Suppressor macrophage treated with lipopolysaccharide for 4 hours (primary cell): ENCODE measurements at regions not wholly inside any gene's neighbourhood (a gene's known extent, or its start where the extent isn't known, plus 50 kb on each side); places are given as distances from the start of the nearest gene placed in this dataset.
A peak's percentile ranks its signal among the peaks of the same experiment; 100 is the strongest.
"Not testable (repeated sequence)": the region's sequence is repeated elsewhere in the genome, so short reads cannot be mapped to it uniquely, and the experiment has no call there.

Source experiments
- DNase-seq: peaks from one replicate; pipeline ENCODE4 v3.0.0-alpha.2; 2020

DNA sequence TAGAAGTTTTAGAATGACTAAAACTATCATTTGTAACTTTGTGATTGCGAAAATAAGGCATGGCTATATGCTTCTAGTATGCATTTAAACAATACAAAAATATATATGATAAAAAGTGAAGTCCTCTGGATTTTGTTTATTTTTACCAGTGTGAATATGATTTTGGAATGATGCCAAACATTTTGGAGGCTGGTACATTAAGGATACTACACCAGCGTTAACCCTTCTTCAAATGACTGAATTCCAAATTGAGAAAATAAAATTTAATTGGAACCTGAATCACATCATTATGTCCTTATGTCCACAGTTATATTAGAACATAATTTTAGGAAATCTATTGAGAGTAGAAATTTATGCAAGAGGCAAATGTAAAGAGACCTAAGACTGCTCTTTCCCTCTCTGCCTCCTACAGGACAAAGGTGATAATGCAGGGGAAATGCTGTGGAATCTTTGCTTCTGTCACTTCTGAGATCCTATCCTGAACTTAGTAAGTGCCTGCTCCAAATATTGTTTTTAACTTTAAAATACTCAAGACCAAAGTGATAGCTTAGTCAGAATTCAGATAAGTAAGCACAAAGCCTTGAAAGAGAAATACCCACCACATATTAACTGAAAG, 121.1 kb upstream of the NANOGP8 start:
- peak; percentile 21 for DNase-seq

GRCh38 chr15:35198197-35198596, 113.1 kb upstream of the NANOGP8 start:
- DNase-seq, result no peak

- DNase-seq, result no peak
These were observed 112.7 kb upstream of the NANOGP8 start for GRCh38 chr15:35197754-35198153.

DNA sequence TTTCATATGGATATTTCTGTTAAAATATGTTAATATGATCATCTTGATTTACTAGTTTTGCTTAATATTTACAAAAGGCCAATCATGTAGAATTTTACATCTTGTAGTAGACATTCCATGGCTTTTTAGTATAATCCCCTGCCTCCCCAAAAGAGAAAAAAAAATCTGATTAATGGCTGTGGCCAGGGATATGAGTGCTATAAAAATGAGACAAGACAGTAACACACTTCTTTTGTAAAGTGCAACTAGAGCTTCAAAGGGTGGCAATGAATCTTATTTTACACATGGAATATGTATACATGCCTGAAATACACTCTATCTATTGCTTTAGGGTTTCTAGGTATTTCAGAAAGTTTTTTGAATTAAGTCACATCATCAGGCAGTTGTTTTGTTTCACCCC, 112.2 kb upstream of the NANOGP8 start:
- no peak for DNase-seq

DNA sequence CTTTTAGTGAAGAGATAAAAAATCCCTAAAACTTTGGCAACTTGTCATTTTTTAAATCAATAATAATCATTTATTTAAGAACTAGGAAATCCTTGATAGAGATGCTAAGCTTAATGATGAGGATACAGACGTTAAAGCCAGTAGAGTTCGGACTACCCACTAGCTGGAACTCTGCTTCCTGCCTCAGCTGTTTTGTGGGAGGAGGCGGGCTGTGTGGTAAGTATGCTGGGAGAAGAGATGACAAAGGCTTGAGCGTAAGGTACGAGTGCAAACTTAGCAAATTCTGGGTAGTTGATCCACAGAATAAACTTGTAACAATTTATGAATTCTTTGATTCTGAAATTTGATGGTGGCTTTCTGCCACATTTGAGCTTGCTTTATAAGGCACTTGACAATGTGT, 111.2 kb upstream of the NANOGP8 start:
- no peak for DNase-seq

- no peak for DNase-seq
These were observed 110.6 kb upstream of the NANOGP8 start for GRCh38 chr15:35195649-35196048.

DNA sequence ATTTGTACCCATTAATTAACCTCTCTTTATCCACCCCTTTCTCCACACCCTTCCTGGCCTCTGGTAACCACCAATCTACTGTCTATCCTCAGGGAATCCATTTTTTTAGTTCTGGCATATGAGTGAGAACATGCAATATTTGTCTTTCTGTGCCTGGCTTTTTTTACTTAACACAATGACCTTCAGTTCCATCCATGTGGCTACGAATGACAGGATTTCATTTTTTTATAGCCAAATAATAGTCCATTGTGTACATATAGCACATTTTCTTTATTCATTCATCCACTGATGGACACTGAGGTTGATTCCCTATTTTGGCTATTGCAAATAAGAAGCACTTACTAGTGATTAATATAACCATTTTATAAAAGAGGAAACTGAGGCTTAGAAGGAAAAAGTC, 109.9 kb upstream of the NANOGP8 start:
- DNase-seq, result no peak

GRCh38 chr15:35194296-35194695, 109.2 kb upstream of the NANOGP8 start:
- no peak for DNase-seq

DNA sequence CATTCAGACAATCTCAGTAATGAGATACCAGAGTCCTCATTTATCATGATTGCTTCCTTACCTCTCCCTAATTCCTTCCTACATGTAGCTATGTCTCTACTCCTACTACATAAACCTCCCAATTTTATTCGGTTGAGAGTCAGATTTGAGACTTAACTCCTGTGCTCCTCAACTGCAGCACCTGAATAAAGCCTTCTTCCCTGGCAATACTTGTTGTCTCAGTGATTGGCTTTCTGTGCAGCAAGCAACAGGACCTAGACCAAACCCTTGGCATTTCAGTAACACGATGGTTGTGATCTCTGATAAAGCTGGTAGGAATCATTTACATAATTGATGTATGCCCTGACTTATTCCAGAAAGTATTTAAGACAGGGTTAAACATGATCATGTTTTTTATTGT, 106.7 kb upstream of the NANOGP8 start:
- no peak for DNase-seq

DNA sequence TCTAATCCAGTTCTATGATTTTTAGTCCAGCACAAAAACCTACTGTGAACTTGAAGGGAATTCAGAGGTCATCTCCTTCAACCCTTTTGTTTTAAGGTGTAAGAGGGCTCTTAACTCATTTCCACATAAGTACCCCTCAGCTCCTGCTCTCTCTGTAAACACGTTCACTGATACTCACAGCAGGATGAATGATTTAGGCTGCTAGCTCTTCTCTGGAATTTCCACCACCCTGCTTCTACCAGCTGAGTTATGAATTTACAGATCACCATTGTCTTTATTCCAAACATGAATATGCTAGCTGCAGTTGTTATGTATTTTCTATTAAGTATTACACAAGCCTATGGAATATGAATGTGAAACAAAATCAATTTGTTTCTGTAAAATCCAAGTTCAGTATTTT, 101.3 kb upstream of the NANOGP8 start:
- no peak for DNase-seq

DNA sequence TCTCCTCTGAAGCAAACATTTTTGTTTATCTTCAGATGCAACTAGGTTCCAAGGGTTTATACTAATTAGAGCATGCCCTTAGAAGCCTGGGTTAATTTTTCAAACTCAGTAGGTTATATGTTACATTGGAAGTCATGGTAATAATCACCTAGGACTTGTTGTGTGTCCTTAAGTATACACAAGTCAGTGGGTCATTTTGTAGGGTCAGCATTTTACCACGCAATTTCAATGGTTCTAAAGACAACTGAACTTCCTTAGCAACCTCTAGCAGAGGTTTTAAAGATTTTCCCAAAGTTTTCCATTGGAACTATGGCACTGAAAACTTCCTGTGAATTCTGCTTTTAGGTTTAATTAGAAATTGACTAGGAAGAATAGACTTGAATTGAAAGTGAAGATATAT, 99.6 kb upstream of the NANOGP8 start:
- DNase-seq, result no peak

DNA sequence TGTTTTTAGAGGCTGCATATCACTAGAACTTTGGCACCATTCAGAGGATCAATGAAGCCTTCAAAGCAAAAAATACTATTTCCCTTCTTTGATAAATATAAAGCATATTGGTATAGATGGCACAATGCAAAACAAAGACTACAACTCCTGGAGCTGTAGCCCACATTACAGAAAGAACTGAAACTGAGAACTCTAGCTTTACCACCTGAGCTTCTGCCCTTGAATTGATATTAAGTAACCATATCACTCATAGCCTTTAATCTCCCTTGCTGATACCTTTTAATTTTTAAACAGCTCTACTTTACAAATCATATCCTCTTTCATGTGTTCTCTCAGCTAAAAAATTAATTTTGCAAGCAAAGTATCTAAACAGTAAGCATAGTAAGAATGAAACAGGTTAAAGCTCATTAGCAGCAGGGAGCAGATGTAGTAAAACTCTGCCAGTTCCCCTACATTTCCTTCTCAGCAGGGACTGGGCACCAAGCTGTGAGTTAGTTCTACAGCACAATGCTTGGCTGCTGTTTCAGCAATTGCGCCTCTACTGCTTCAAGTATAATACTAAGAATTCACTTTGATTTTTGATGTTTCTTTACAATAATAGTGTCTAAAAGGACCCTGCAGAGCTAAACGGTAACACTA, 97.9 kb upstream of the NANOGP8 start:
- no peak for DNase-seq

DNA sequence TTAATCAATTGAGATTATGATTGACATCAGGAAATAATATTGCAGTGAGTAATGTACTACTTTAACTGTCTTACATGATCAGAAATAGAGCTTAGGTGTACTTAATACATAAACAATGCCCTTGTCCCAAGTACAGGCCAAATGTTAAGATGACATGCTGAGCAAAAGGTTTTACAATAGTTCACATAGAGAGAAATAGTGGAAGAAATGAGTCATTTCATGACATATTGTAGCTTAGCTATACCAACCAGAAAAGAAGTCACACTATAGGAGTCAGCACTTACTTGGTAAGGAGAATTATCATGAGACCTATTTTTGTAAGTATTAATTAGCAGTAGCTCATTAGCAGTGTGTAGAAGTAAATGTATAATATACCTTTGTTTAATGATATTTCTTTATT, 96.4 kb upstream of the NANOGP8 start:
- DNase-seq, result peak; percentile 15

DNA sequence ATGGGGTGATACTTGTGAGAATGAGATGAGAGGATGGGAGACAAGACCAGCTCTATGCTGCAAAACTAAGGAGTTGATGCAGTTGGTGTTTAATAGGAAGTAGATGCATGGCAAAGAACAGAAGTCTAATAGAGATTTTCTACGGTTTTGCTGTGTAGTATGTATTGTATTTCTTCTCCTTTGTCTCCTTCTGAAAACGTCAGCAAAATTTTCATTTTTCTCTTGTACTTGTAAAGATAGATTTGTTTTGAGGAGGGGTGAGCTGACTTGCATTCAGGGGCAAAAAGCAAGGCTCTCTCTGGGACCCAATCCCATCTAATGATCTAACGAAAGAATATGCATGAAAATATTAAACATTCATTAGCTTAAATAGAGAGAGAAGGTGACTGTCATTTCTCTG, 94.6 kb upstream of the NANOGP8 start:
- DNase-seq, result no peak

DNA sequence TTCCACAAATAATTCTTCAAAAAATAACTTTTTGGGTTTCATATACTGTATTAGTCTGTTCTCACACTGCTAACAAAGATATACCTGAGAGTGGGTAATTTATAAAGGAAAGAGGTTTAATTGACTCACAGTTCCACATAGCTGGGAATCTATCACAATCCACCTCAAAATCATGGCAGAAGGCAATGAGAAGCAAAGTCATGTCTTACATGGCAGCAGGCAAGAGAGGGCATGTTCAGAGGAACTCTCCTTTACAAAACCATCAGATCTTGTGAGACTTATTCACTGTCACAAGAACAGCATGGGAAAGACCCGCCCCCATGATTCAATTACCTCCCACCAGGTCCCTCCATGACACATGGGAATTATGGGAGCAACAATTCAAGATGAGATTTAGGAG, 93.1 kb upstream of the NANOGP8 start:
- DNase-seq, result not testable (repeated sequence)

DNA sequence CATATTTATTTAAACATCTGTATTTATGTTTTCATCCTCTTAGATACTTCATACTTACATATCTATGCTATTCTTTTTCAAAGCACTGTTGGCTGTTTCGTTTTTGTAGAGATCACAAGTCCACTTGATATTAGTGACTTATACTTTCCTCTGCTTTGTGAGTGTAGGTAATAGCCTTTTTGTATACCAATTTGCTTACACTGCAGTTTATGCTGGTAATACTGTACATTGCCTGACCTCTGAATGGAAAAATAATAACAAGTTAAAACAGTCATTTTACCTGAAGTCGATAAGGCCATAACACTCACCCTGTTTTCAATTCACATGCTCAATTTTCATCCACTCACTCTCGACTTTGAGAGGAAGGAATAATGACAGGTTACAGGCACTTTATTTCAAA, 89.9 kb upstream of the NANOGP8 start:
- DNase-seq, result no peak

GRCh38 chr15:35173444-35174118, 88.5 kb upstream of the NANOGP8 start:
- DNase-seq, result no peak

DNA sequence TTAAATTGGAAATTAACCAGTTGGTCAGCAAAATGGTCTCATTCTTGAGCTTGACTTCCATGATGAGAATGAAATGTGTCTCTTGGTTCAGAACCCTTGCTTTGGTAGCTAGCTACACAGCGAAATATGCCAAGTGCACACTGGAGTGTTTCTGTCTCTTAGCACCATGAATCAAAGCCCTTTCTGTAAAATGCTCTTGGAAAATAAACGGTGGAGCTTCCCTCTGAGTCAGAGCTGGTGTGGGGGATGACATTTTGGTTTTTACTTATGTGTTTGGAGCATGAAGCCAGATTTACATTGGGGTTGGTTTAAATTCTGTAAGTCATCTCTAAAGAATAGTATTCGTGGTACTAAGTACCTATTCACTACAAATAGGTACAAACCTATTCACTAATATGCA, 85.1 kb upstream of the NANOGP8 start:
- no peak for DNase-seq

GRCh38 chr15:35168464-35168863, 83.4 kb upstream of the NANOGP8 start:
- no peak for DNase-seq

GRCh38 chr15:35167675-35168074, 82.6 kb upstream of the NANOGP8 start:
- DNase-seq, result no peak

GRCh38 chr15:35166730-35167359, 81.8 kb upstream of the NANOGP8 start:
- no peak for DNase-seq

- no peak for DNase-seq
These were observed 76.6 kb upstream of the NANOGP8 start for GRCh38 chr15:35161694-35162093.

- DNase-seq, result no peak
These were observed 74.1 kb upstream of the NANOGP8 start for GRCh38 chr15:35159170-35159569.

DNA sequence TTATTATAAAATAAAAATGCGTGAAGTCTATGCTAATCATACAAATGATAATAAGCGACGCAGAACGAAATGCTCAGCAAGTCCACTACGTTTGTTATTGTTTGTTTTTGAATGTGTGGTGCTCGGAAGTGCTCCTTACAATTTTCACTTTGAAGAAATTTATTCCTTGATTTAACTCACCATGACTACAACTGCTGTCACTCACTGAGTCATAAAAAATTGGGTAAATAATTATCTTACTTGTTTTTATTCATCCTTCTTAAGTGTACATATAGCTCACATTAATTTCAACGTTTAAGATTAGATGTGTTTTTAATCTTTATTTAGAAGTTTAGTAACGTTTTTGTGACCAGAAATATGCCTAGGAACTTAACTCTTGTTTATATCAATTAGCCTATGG, 66.7 kb upstream of the NANOGP8 start:
- DNase-seq, result no peak
